ENCODE measurements at regions not wholly inside any gene's neighbourhood (a gene's known extent, or its start where the extent isn't known, plus 50 kb on each side); places are given as distances from the start of the nearest gene placed in this dataset.

DNA sequence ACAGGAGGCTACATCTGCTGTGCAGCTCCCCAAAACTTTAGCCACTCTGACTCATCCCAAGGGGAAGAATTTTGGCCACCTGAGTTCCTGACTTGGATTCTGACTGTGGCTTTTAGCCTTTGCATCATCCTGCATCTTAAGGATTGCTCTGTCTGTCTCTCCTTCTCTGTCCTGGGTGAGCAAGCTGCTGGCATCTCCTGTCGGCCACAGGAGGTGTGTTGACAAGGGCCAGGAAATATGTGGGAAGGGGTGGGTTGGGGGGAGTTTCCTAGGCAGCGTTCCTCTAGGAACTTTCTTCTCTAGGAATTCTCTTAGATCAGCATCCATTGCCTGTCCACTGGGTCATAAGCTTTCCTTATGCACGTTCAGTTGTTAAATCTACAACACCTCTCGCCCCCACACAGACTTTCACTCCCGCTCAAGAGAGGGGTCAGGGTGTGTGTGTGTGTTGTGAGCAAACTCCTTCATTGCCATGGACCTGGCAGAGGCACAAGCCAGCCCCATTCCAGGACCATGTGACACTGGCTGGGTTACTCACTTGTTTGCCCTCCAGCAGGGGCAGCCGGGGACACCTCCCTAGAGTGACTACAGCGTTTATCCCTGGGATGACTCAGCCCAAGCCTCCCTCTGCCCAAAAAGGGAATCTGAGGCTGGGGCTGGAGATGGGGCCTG is 145.0 kb upstream of the DUSP10 start:
- no peaks in the 10 kb centered on the region for H3K9me3 ChIP-seq
- no peaks in the 10 kb centered on the region for H3K36me3 ChIP-seq (ENCODE audit: low read depth)
- no peaks in the 10 kb centered on the region for H3K4me1 ChIP-seq (ENCODE audit: low read depth)
- TF ChIP-seq, protein P1, sequence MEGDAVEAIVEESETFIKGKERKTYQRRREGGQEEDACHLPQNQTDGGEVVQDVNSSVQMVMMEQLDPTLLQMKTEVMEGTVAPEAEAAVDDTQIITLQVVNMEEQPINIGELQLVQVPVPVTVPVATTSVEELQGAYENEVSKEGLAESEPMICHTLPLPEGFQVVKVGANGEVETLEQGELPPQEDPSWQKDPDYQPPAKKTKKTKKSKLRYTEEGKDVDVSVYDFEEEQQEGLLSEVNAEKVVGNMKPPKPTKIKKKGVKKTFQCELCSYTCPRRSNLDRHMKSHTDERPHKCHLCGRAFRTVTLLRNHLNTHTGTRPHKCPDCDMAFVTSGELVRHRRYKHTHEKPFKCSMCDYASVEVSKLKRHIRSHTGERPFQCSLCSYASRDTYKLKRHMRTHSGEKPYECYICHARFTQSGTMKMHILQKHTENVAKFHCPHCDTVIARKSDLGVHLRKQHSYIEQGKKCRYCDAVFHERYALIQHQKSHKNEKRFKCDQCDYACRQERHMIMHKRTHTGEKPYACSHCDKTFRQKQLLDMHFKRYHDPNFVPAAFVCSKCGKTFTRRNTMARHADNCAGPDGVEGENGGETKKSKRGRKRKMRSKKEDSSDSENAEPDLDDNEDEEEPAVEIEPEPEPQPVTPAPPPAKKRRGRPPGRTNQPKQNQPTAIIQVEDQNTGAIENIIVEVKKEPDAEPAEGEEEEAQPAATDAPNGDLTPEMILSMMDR (IDR thresholded peaks at IDR 0.05), result no peak
- H3K4me3 ChIP-seq, result no peak overlapping the region
- ATAC-seq (peak; percentile 63), DNase-seq (peak; percentile 24 to 54 (median 25))
- intact Hi-C loops (cut with DNase I, micrococcal nuclease), result no loop called here

DNA sequence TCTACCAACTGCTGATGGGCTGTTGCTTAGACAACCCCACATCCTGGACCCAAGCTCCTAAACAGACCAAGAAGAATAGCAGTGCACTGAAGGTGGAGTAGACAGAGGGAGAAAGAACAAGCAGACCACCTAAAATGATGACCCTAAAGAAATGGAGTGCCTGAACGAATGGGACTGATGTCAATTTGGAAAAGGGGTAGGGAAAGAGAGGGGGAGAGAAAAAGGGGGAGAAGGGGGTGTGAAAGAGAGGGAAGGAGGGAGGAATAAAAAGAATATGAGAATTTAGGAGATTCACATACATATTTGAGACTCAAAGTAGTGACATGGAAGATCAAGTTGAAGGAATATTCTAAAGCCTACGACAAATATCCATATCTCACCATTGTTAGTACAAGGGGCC is 144.4 kb upstream of the DUSP10 start:
- intact Hi-C loops (cut with DNase I, micrococcal nuclease), result no loop called here
- no peaks in the 10 kb centered on the region for H3K9me3 ChIP-seq
- TF ChIP-seq, protein P1 (IDR thresholded peaks at IDR 0.05), result no peak
- DNase-seq, result no peak
- ATAC-seq, result no peak
- H3K36me3 ChIP-seq (ENCODE audit: low read depth), result no peaks in the 10 kb centered on the region
- H3K4me3 ChIP-seq, result no peak overlapping the region
- no peaks in the 10 kb centered on the region for H3K4me1 ChIP-seq (ENCODE audit: low read depth)

DNA sequence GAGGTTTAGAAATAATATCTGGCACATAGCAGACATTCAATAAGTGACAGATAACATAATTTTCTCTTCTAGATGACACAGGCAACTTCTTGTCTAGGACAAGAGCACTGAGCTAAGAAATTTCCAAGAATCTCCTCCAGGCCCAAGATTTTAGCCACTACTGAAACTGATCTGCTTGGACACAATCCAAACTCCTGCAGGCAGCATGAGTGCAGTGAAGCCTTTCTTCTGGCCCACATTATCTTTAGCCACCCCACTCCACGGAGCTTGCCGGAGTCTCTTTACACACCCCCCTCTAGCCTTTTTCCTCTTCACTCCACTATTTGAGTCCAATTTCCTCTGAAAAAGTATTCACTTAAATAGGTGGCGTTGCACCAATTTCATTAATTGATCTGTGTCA is 142.9 kb upstream of the DUSP10 start:
- no peak for ATAC-seq
- intact Hi-C loops (cut with DNase I, micrococcal nuclease), result no loop called here
- no peaks in the 10 kb centered on the region for H3K36me3 ChIP-seq (ENCODE audit: low read depth)
- H3K4me1 ChIP-seq (ENCODE audit: low read depth), result no peaks in the 10 kb centered on the region
- TF ChIP-seq, protein P1 (IDR thresholded peaks at IDR 0.05), result no peak
- no peaks in the 10 kb centered on the region for H3K9me3 ChIP-seq
- no peak overlapping the region for H3K4me3 ChIP-seq
- no peak for DNase-seq

DNA sequence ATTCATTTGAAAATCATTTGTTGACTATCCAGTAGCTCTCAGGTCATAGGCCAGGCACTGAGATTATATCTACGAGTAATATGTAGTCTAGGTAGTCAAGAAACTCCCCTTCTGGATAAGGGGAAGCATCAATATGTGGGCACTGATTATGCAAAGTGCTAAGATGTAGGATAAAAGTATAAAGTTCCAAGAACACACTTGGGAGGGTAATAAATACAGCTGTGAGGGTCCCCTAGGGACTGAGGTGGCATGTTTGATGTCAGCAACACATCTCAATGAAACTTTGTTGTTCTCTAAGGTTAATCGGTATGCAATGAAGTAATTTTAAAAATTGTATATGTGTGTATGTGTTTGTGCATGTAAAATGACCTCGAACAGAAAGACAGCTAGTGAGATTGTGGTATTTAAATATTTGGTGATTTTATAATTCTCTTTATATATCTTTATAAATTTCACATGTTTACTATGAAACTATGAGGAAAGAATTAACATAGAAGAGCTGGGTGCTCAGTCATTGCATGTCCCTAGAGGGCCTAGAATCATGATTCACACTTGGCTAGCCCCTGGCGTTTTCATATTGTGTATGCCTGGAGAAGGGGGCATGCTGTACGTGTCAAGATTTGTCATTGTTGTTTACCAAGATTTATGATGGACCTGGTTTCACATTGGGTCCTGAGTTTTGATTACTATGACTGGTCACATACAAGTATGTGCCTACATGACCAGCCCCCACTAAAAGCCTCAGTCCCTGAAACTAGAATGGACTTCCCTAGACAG is 140.1 kb upstream of the DUSP10 start:
- H3K36me3 ChIP-seq (ENCODE audit: low read depth), result no peaks in the 10 kb centered on the region
- TF ChIP-seq, protein P1 (IDR thresholded peaks at IDR 0.05), result no peak

DNA sequence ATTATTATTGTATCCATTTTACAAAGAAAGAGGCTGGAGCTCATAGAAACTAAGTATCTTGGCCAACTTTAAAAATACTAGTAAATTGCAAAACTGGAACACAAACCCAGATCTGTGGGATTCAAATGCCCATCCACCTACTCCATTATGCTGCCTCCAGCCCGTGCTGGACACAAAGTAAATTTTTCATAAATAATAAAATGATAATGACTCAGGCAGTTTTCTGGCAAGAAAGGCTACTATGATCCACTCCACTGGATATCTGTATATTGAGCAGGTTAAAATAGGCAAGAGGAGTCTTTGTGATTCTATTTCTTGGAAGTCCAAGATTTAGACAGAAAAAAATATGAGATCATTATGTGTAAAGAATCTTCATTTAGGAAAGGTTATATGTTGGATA is 138.3 kb upstream of the DUSP10 start:
- intact Hi-C loops (cut with DNase I, micrococcal nuclease), result no loop called here
- ATAC-seq, result no peak

More for the DNA sequence above, 140.1 kb upstream of the DUSP10 start:
- Histone ChIP-seq H3K4me3 (no peak overlapping the region), H3K9me3 (no peaks in the 10 kb centered on the region), H3K4me1 (ENCODE audit: low read depth) (no peaks in the 10 kb centered on the region)
- DNase-seq, result no peak
- no peak for ATAC-seq
- intact Hi-C loops (cut with DNase I, micrococcal nuclease), result no loop called here

More for the DNA sequence above, 138.3 kb upstream of the DUSP10 start:
- no peak for DNase-seq
- TF ChIP-seq, protein P1 (IDR thresholded peaks at IDR 0.05), result no peak
- H3K4me3 ChIP-seq, result no peak overlapping the region
- H3K36me3 ChIP-seq (ENCODE audit: low read depth), result no peaks in the 10 kb centered on the region
- no peaks in the 10 kb centered on the region for H3K9me3 ChIP-seq
- no peaks in the 10 kb centered on the region for H3K4me1 ChIP-seq (ENCODE audit: low read depth)

Data from mucosa of descending colon (tissue), 3 donors.